H9 (cell line): ENCODE measurements at regions not wholly inside any gene's neighbourhood (a gene's known extent, or its start where the extent isn't known, plus 50 kb on each side); places are given as distances from the start of the nearest gene placed in this dataset.
"Not testable (repeated sequence)": the region's sequence is repeated elsewhere in the genome, so short reads cannot be mapped to it uniquely, and the experiment has no call there.

Experiments
- DNase-seq: peaks from one replicate; pipeline ENCODE4 v3.0.0-alpha.2; 2017
- H2AFZ ChIP-seq: one replicate; pipeline ENCODE4 v1.6.1; 2013; ENCODE audit warnings: mild to moderate bottlenecking, low read length, control low read depth, moderate library complexity
- H2AK5ac ChIP-seq: 2 replicates; pipeline ENCODE4 v1.6.1; 2013; ENCODE audit warnings: low read length, control low read depth, mixed read lengths; ENCODE audit not compliant: insufficient read length
- H2BK120ac ChIP-seq: one replicate; pipeline ENCODE4 v1.6.1; 2013; ENCODE audit warnings: low read depth, mild to moderate bottlenecking, low read length, control low read depth, inconsistent platforms; ENCODE audit not compliant: poor library complexity, severe bottlenecking
- H2BK12ac ChIP-seq: 2 replicates; pipeline ENCODE4 v1.6.1; 2013; ENCODE audit warnings: low read length, control low read depth, mixed read lengths, low read depth; ENCODE audit not compliant: insufficient read length
- H2BK15ac ChIP-seq: 2 replicates; pipeline ENCODE4 v1.6.1; 2013; ENCODE audit warnings: low read depth, low read length, control low read depth
- H2BK20ac ChIP-seq: one replicate; pipeline ENCODE4 v1.6.1; 2013; ENCODE audit warnings: low read depth, mild to moderate bottlenecking, low read length, control low read depth, inconsistent platforms; ENCODE audit not compliant: poor library complexity, severe bottlenecking
- H2BK5ac ChIP-seq: 2 replicates; pipeline ENCODE4 v1.6.1; 2013; ENCODE audit warnings: low read length, control low read depth, mixed read lengths; ENCODE audit not compliant: insufficient read length
- H3K14ac ChIP-seq: 2 replicates; pipeline ENCODE4 v1.6.1; 2013; ENCODE audit warnings: low read length, control low read depth; ENCODE audit not compliant: insufficient read depth
- H3K18ac ChIP-seq: 2 replicates; pipeline ENCODE4 v1.6.1; 2013; ENCODE audit warnings: low read depth, mild to moderate bottlenecking, mixed read lengths, low read length, control low read depth; ENCODE audit not compliant: insufficient read length
- H3K23ac ChIP-seq: 2 replicates; pipeline ENCODE4 v1.6.1; 2013; ENCODE audit warnings: low read length, control low read depth, mixed read lengths, low read depth; ENCODE audit not compliant: insufficient read length
- H3K23me2 ChIP-seq: 2 replicates; pipeline ENCODE4 v1.6.1; 2013; ENCODE audit warnings: low read depth, mild to moderate bottlenecking, mixed read lengths, low read length, control low read depth; ENCODE audit not compliant: insufficient read length, poor library complexity, severe bottlenecking
- H3K27ac ChIP-seq: 2 replicates; pipeline ENCODE4 v1.5.1; 2013; ENCODE audit warnings: low read length, control low read depth, mixed read lengths, low read depth; ENCODE audit not compliant: insufficient read length
- H3K27me3 ChIP-seq: 2 replicates; pipeline ENCODE4 v1.6.1; 2013; ENCODE audit warnings: low read length, control low read depth, inconsistent platforms; ENCODE audit not compliant: insufficient read depth
- H3K4ac ChIP-seq: 2 replicates; pipeline ENCODE4 v1.6.1; 2013; ENCODE audit warnings: low read depth, mild to moderate bottlenecking, control low read depth, inconsistent platforms, low read length, moderate library complexity
- H3K4me1 ChIP-seq: 2 replicates; pipeline ENCODE4 v1.6.1; 2013; ENCODE audit warnings: low read length, control low read depth, inconsistent platforms; ENCODE audit not compliant: insufficient read depth
- H3K4me2 ChIP-seq: 2 replicates; pipeline ENCODE4 v1.6.1; 2013; ENCODE audit warnings: low read length, control low read depth, mixed read lengths; ENCODE audit not compliant: insufficient read length, insufficient read depth
- H3K56ac ChIP-seq: 2 replicates; pipeline ENCODE4 v1.6.1; 2013; ENCODE audit warnings: low read depth, mild to moderate bottlenecking, mixed read lengths, low read length, control low read depth; ENCODE audit not compliant: insufficient read length
- H3K79me1 ChIP-seq: 2 replicates; pipeline ENCODE4 v1.6.1; 2013; ENCODE audit warnings: low read depth, mild to moderate bottlenecking, moderate library complexity, low read length, control low read depth, inconsistent platforms; ENCODE audit not compliant: insufficient read depth, poor library complexity, severe bottlenecking
- H3K79me2 ChIP-seq: 2 replicates; pipeline ENCODE4 v1.6.1; 2013; ENCODE audit warnings: low read length, control low read depth, inconsistent platforms; ENCODE audit not compliant: insufficient read depth
- H3K9ac ChIP-seq: 2 replicates; pipeline ENCODE4 v1.6.1; 2013; ENCODE audit warnings: low read length, control low read depth, mixed read lengths; ENCODE audit not compliant: insufficient read length; ENCODE audit errors: extremely low read depth
- H3K9me3 ChIP-seq: one replicate; pipeline ENCODE4 v1.6.1; 2013; ENCODE audit warnings: low read depth, low read length, inconsistent platforms; ENCODE audit not compliant: control insufficient read depth
- H3T11ph ChIP-seq: one replicate; pipeline ENCODE4 v1.6.1; 2013; ENCODE audit warnings: mild to moderate bottlenecking, low read length, control low read depth, inconsistent platforms
- H4K20me1 ChIP-seq: one replicate; pipeline ENCODE4 v1.6.1; 2013; ENCODE audit not compliant: control insufficient read depth, insufficient read length, insufficient read depth
- H4K5ac ChIP-seq: 2 replicates; pipeline ENCODE4 v1.6.1; 2013; ENCODE audit warnings: low read depth, mild to moderate bottlenecking, mixed read lengths, low read length, control low read depth; ENCODE audit not compliant: insufficient read length
- H4K8ac ChIP-seq: replicated peaks from 2 replicates; pipeline ENCODE4 v1.6.1; 2013; ENCODE audit warnings: low read length, control low read depth, mixed read lengths, low read depth; ENCODE audit not compliant: insufficient read length
- H4K91ac ChIP-seq: 2 replicates; pipeline ENCODE4 v1.6.1; 2013; ENCODE audit warnings: low read depth, mild to moderate bottlenecking, moderate library complexity, mixed read lengths, low read length, control low read depth; ENCODE audit not compliant: insufficient read length
- H3K27ac Mint-ChIP-seq, 3 experiments: 2 replicates in 2 of 3; 3 replicates in 1 of 3; pipeline ENCODE4 v1.8.0; 2020 to 2021; ENCODE audit warnings: mixed read lengths in 3 of 3, mild to moderate bottlenecking in 1 of 3, moderate library complexity in 1 of 3
- H3K27me3 Mint-ChIP-seq: 2 replicates; pipeline ENCODE4 v1.8.0; 2021; ENCODE audit warnings: low read depth, mild to moderate bottlenecking, moderate library complexity, mixed read lengths
- H3K36me3 Mint-ChIP-seq, 3 experiments: 2 replicates in 2 of 3; 3 replicates in 1 of 3; pipeline ENCODE4 v1.8.0; 2020 to 2021; ENCODE audit warnings: low read depth in 3 of 3, mixed read lengths in 3 of 3; ENCODE audit not compliant: insufficient read depth in 1 of 3
- H3K4me1 Mint-ChIP-seq, 2 experiments: 2 replicates each; pipeline ENCODE4 v1.8.0; 2020; ENCODE audit warnings: mixed read lengths in 2 of 2
- H3K4me3 Mint-ChIP-seq, 2 experiments: 2 replicates in 1 of 2; 3 replicates in 1 of 2; pipeline ENCODE4 v1.8.0; 2020 to 2021; ENCODE audit warnings: mild to moderate bottlenecking in 2 of 2, mixed read lengths in 2 of 2, moderate library complexity in 1 of 2
- H3K9me3 Mint-ChIP-seq, 2 experiments: 2 replicates in 1 of 2; 3 replicates in 1 of 2; pipeline ENCODE4 v1.8.0; 2020; ENCODE audit warnings: mild to moderate bottlenecking in 2 of 2, mixed read lengths in 2 of 2, moderate library complexity in 1 of 2
- CTCF ChIP-seq: fragments of 200-600 bp; sonication (generic); conservative IDR thresholded peaks from 3 replicates; pipeline ENCODE4 v1.8.0; 2021; ENCODE audit warnings: antibody characterized with exemption, mild to moderate bottlenecking
- WGBS: extraction: QIAGEN DNeasy Blood & Tissue Kit; methylation state at CpG from one replicate; pipeline ENCODE4 v1.1.7; 2013; ENCODE audit warnings: missing lambda C conversion rate, low lambda C conversion rate, mixed read lengths; ENCODE audit not compliant: insufficient read length; ENCODE audit errors: extremely low coverage; 5-methylcytosine and 5-hydroxymethylcytosine counted together

- peaks cover 17 to 27% of the 10 kb centered on the region in 2 experiments for H3K4me1 Mint-ChIP-seq
- no peak overlapping the region for H3K4me3 Mint-ChIP-seq
- no peaks in the 10 kb centered on the region; the same call in 1 of the 2 replicates for H3K27me3 Mint-ChIP-seq
- no peak overlapping the region for H2BK20ac ChIP-seq
- no peaks in the 10 kb centered on the region for H4K20me1 ChIP-seq
- H3K4me2 ChIP-seq, result no peak overlapping the region
- H2BK12ac ChIP-seq, result no peak overlapping the region
- peak overlapping the region in 1 of 3 experiments; percentile 65; a peak in 1 of 7 replicates for H3K27ac Mint-ChIP-seq
- no peak overlapping the region for H3T11ph ChIP-seq
- H3K9me3 Mint-ChIP-seq, result peaks cover 15 to 24% of the 10 kb centered on the region in 2 experiments
- H3K18ac ChIP-seq, result no peak overlapping the region
- H3K79me1 ChIP-seq, result no peaks in the 10 kb centered on the region
- H4K91ac ChIP-seq, result no peak overlapping the region
- no peak overlapping the region for H2BK15ac ChIP-seq
- no CpG with 5 or more reads among the region's 6 CpGs for WGBS
- H3K4me1 ChIP-seq, result no peaks in the 10 kb centered on the region
- H2AK5ac ChIP-seq, result no peak overlapping the region
- peaks cover 2 to 33% (median 7%) of the 10 kb centered on the region in 3 experiments; a peak in 6 of 7 replicates for H3K36me3 Mint-ChIP-seq
- H4K8ac ChIP-seq, result no peak overlapping the region
- no peak overlapping the region for H3K9ac ChIP-seq
- no peak overlapping the region for H3K23ac ChIP-seq
- no peaks in the 10 kb centered on the region for H3K27me3 ChIP-seq
- no peak overlapping the region for H2AFZ ChIP-seq
- H3K79me2 ChIP-seq, result no peaks in the 10 kb centered on the region
- H4K5ac ChIP-seq, result no peak overlapping the region
- TF ChIP-seq CTCF, result peak; percentile 52
- H3K27ac ChIP-seq, result no peak overlapping the region
- no peak overlapping the region for H3K14ac ChIP-seq
- no peak overlapping the region for H2BK120ac ChIP-seq
- H3K56ac ChIP-seq, result no peak overlapping the region
- no peak for DNase-seq
- no peak overlapping the region for H2BK5ac ChIP-seq
- H3K9me3 ChIP-seq, result no peaks in the 10 kb centered on the region
- no peak overlapping the region for H3K4ac ChIP-seq
- no peaks in the 10 kb centered on the region for H3K23me2 ChIP-seq
These were observed 81.2 kb upstream of the TRPC7 start for GRCh38 chr5:136446565-136446964.

- H3K4me1 ChIP-seq, H2BK15ac ChIP-seq, H3K4me2 ChIP-seq, H3K23me2 ChIP-seq, H3K79me1 ChIP-seq, H3K4ac ChIP-seq, H3K79me2 ChIP-seq, H2BK20ac ChIP-seq, H3K4me3 Mint-ChIP-seq, H3K23ac ChIP-seq, H3T11ph ChIP-seq, H4K20me1 ChIP-seq, H3K27ac ChIP-seq, H3K56ac ChIP-seq, H3K27me3 Mint-ChIP-seq, H3K27me3 ChIP-seq, H4K5ac ChIP-seq, H3K9ac ChIP-seq, H4K91ac ChIP-seq, H2BK5ac ChIP-seq, DNase-seq, H3K9me3 ChIP-seq, H2AK5ac ChIP-seq, H2BK12ac ChIP-seq, H2BK120ac ChIP-seq, H3K14ac ChIP-seq, H4K8ac ChIP-seq, H3K18ac ChIP-seq, H3K27ac Mint-ChIP-seq, H2AFZ ChIP-seq: not testable (repeated sequence)
- H3K36me3 Mint-ChIP-seq, result peaks cover 3 to 24% (median 7%) of the 10 kb centered on the region in 3 experiments; a peak in 5 of 7 replicates
- no CpG with 5 or more reads among the region's 12 CpGs for WGBS
- peaks cover 17 to 25% of the 10 kb centered on the region in 2 experiments for H3K4me1 Mint-ChIP-seq
- peaks cover 13 to 22% of the 10 kb centered on the region in 2 experiments for H3K9me3 Mint-ChIP-seq
These were observed 78.8 kb upstream of the TRPC7 start for GRCh38 chr5:136444099-136444498.
